ENCODE measurements at regions not wholly inside any gene's neighbourhood (a gene's known extent, or its start where the extent isn't known, plus 50 kb on each side); places are given as distances from the start of the nearest gene placed in this dataset.

DNA sequence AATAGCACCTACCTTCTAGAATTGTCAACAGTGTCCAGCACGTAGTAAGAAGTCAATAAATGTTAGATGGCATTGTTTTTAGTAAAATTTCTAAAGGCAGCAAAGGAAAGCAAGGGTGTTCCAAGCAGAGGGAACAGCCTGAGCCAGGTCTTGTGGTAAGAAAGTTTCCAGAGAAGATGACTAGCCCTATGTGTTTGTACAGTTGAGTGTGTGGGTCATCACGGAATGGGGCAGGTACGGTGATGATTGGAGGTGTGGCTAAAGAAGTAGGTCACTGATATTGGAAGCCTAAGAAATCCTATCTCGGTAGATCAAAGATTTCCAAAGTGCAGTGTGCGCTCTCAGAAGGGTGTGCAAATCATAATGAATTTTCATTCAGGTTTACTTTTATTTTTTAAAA lies 94.2 kb upstream of the BCL6 start:
- H3K9me3 ChIP-seq (replicated peaks; ENCODE audit: control insufficient read depth, insufficient read depth, low read length) = no peaks in the 10 kb centered on the region; the same call in 2 of the 3 replicates
- ATAC-seq (no peak), DNase-seq (ENCODE audit: low read depth, low spot score) (no peak), FAIRE-seq (no peak)
- ChIA-PET CTCF (interaction anchor here (1.0 to 2.4 kb wide), 2 partner anchors 92 to 182 kb away, joined by 3 to 10 read pairs; no protein-coding TSS in a partner anchor), SMC1A (ENCODE audit: uncharacterized antibody, unreplicated experiment) (interaction anchor here (1.3 kb wide), 1 partner anchor 90 kb away, joined by 4 read pairs; no protein-coding TSS in a partner anchor), POLR2A (no interaction called here), RAD21 (ENCODE audit: unreplicated experiment) (no interaction called here)
- H2AFZ ChIP-seq (ENCODE audit: control insufficient read depth, low read depth, low read length) = no peak overlapping the region
- H4K20me1 ChIP-seq (ENCODE audit: control insufficient read depth, insufficient read depth) = no peaks in the 10 kb centered on the region
- H3K27me3 ChIP-seq (replicated peaks in 1 of 2; ENCODE audit: control insufficient read depth in 2 of 2, insufficient read depth in 2 of 2, low read length in 1 of 2) = no peaks in the 10 kb centered on the region; a peak in 1 of 4 replicates
- no peaks in the 10 kb centered on the region for H3K4me1 ChIP-seq (ENCODE audit: control insufficient read depth, insufficient read depth, low read length)
- H3K79me2 ChIP-seq (ENCODE audit: control insufficient read depth, insufficient read depth, low read length) = no peaks in the 10 kb centered on the region
- intact Hi-C loops (cut with micrococcal nuclease; ENCODE audit: unreplicated experiment) = no loop called here
- no peak overlapping the region for H3K4me2 ChIP-seq (ENCODE audit: control insufficient read depth, insufficient read depth)
- BruUV-seq (replicated peaks) = no TSS peak
- H3K27ac ChIP-seq (ENCODE audit: control insufficient read depth, insufficient read depth) = no peak overlapping the region
- no peak overlapping the region for H3K9ac ChIP-seq (ENCODE audit: control insufficient read depth, insufficient read depth, low read length)
- in situ Hi-C loops (cut with MboI) = no loop called here
- TF ChIP-seq RFX5 (IDR thresholded peaks at IDR 0.05; ENCODE audit: low read depth, low read length) (no peak), REST (IDR thresholded peaks at IDR 0.05; ENCODE audit: low read depth, low read length) (no peak), MXI1 (IDR thresholded peaks at IDR 0.05; ENCODE audit: low read depth, low read length) (no peak), SPI1 (IDR thresholded peaks at IDR 0.05; ENCODE audit: borderline replicate concordance, insufficient read depth, low read depth, low read length) (no peak), TARDBP (IDR thresholded peaks at IDR 0.05; ENCODE audit: borderline replicate concordance) (no peak), GABPA (IDR thresholded peaks at IDR 0.05; ENCODE audit: low read depth) (no peak), ASH2L (IDR thresholded peaks at IDR 0.05; ENCODE audit: borderline replicate concordance, low read depth) (no peak), RCOR1 (conservative IDR thresholded peaks at IDR 0.05; ENCODE audit: low read depth, low read length) (no peak), TCF7 (IDR thresholded peaks at IDR 0.05; ENCODE audit: borderline replicate concordance) (no peak), SKIL (IDR thresholded peaks at IDR 0.05; ENCODE audit: low read depth, poor library complexity, severe bottlenecking) (no peak), MEF2B (IDR thresholded peaks at IDR 0.05; ENCODE audit: partially characterized antibody, poor library complexity, severe bottlenecking) (no peak), SUZ12 (IDR thresholded peaks at IDR 0.05; ENCODE audit: unreplicated experiment) (no peak), ZZZ3 (IDR thresholded peaks at IDR 0.05; ENCODE audit: control insufficient read depth, insufficient read length, low read depth) (no peak), NRF1 (conservative IDR thresholded peaks at IDR 0.05; ENCODE audit: low read depth, low read length) (no peak)
- TF ChIP-seq, protein P1, sequence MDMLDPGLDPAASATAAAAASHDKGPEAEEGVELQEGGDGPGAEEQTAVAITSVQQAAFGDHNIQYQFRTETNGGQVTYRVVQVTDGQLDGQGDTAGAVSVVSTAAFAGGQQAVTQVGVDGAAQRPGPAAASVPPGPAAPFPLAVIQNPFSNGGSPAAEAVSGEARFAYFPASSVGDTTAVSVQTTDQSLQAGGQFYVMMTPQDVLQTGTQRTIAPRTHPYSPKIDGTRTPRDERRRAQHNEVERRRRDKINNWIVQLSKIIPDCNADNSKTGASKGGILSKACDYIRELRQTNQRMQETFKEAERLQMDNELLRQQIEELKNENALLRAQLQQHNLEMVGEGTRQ (IDR thresholded peaks at IDR 0.05; ENCODE audit: borderline replicate concordance, low read depth, low read length) = no peak
- no peaks in the 10 kb centered on the region for H3K36me3 ChIP-seq (ENCODE audit: control insufficient read depth in 2 of 2, insufficient read depth in 2 of 2, low read length in 1 of 2)
- WGBS (ENCODE audit: insufficient coverage, insufficient replicate concordance, low lambda C conversion rate, missing lambda C conversion rate) = 23% methylated on average over 5 of the region's 5 CpGs
- no peak overlapping the region for H3K4me3 ChIP-seq
